ENCODE measurements at regions not wholly inside any gene's neighbourhood (a gene's known extent, or its start where the extent isn't known, plus 50 kb on each side); places are given as distances from the start of the nearest gene placed in this dataset.

DNA sequence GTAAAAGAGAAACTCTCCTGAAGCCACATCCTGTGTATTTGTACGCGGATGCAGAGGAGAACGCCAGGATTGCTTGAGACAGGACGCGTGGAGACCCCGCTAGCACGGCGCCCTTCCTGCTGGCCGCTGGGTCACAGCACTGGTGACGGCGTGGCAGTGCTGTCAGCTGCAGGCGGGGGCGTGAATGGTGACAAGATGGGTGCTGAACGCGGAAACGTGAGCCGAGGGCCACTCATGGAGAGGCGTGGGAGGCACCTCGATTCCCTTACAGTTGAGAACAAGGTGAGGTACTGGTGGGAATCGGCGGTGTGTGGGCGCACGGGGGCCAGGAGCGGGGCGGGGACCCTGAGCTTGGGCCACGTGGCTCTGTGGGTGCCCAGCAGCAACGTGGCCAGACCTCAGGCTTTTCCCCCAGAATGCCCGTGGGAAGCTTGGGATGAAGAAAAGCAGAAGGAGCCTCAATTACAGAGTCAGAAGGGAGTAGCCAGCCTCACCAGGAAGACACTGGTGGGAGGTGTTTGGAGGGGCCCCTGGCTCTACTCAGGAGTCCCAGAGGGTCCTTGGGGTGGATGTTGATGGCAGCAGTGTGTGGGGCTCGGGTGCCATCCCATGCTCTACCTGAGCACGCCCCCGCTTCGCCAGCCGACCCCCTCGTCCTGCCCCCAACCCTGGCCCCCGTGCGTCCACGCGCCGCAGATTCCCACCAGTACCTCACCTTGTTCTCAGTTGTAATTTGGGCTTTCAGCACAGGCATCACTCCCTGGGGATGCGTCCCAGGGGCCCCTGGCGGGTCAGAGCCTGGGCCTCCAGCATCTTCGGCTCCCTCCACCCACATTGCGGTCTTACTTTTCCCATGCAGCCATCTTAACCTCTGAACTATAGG, 208.4 kb upstream of the TCERG1L start:
- FAIRE-seq (no peak), ATAC-seq (no peak), DNase-seq (ENCODE audit: low read depth in 1 of 2, low spot score in 1 of 2) (no peak)
- TF ChIP-seq, protein P1, sequence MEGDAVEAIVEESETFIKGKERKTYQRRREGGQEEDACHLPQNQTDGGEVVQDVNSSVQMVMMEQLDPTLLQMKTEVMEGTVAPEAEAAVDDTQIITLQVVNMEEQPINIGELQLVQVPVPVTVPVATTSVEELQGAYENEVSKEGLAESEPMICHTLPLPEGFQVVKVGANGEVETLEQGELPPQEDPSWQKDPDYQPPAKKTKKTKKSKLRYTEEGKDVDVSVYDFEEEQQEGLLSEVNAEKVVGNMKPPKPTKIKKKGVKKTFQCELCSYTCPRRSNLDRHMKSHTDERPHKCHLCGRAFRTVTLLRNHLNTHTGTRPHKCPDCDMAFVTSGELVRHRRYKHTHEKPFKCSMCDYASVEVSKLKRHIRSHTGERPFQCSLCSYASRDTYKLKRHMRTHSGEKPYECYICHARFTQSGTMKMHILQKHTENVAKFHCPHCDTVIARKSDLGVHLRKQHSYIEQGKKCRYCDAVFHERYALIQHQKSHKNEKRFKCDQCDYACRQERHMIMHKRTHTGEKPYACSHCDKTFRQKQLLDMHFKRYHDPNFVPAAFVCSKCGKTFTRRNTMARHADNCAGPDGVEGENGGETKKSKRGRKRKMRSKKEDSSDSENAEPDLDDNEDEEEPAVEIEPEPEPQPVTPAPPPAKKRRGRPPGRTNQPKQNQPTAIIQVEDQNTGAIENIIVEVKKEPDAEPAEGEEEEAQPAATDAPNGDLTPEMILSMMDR (IDR thresholded peaks at IDR 0.05), result no peak
- no peak for TF ChIP-seq ZNF302 (CRISPR knock-in tag; IDR thresholded peaks at IDR 0.05)
- TF ChIP-seq HOXB13 (CRISPR knock-in tag; IDR thresholded peaks at IDR 0.05; ENCODE audit: low read depth), result no peak
- no peak for TF ChIP-seq JUNB (IDR thresholded peaks at IDR 0.05)
- no peak for TF ChIP-seq FOSL2 (IDR thresholded peaks at IDR 0.05)
- no peak for TF ChIP-seq FOSL2 (CRISPR knock-in tag; IDR thresholded peaks at IDR 0.05)
- TF ChIP-seq, protein P2, sequence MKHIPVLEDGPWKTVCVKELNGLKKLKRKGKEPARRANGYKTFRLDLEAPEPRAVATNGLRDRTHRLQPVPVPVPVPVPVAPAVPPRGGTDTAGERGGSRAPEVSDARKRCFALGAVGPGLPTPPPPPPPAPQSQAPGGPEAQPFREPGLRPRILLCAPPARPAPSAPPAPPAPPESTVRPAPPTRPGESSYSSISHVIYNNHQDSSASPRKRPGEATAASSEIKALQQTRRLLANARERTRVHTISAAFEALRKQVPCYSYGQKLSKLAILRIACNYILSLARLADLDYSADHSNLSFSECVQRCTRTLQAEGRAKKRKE (CRISPR knock-in tag; IDR thresholded peaks at IDR 0.05; ENCODE audit: low read depth), result no peak
- TF ChIP-seq ZSCAN20 (CRISPR knock-in tag; IDR thresholded peaks at IDR 0.05), result no peak
- no peak for TF ChIP-seq RNF2 (IDR thresholded peaks at IDR 0.05; ENCODE audit: borderline replicate concordance, low read depth)
- TF ChIP-seq RARB (CRISPR knock-in tag; IDR thresholded peaks at IDR 0.05), result no peak
- TF ChIP-seq CEBPB (IDR thresholded peaks at IDR 0.05), result no peak
- TF ChIP-seq, protein P3, sequence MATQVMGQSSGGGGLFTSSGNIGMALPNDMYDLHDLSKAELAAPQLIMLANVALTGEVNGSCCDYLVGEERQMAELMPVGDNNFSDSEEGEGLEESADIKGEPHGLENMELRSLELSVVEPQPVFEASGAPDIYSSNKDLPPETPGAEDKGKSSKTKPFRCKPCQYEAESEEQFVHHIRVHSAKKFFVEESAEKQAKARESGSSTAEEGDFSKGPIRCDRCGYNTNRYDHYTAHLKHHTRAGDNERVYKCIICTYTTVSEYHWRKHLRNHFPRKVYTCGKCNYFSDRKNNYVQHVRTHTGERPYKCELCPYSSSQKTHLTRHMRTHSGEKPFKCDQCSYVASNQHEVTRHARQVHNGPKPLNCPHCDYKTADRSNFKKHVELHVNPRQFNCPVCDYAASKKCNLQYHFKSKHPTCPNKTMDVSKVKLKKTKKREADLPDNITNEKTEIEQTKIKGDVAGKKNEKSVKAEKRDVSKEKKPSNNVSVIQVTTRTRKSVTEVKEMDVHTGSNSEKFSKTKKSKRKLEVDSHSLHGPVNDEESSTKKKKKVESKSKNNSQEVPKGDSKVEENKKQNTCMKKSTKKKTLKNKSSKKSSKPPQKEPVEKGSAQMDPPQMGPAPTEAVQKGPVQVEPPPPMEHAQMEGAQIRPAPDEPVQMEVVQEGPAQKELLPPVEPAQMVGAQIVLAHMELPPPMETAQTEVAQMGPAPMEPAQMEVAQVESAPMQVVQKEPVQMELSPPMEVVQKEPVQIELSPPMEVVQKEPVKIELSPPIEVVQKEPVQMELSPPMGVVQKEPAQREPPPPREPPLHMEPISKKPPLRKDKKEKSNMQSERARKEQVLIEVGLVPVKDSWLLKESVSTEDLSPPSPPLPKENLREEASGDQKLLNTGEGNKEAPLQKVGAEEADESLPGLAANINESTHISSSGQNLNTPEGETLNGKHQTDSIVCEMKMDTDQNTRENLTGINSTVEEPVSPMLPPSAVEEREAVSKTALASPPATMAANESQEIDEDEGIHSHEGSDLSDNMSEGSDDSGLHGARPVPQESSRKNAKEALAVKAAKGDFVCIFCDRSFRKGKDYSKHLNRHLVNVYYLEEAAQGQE (IDR thresholded peaks at IDR 0.05), result no peak
- no peak for TF ChIP-seq ZFP36 (IDR thresholded peaks at IDR 0.05; ENCODE audit: borderline replicate concordance, partially characterized antibody)
- TF ChIP-seq HOXB5 (CRISPR knock-in tag; IDR thresholded peaks at IDR 0.05), result no peak
- no peak for TF ChIP-seq TFCP2L1 (CRISPR knock-in tag; IDR thresholded peaks at IDR 0.05)
- no peak for TF ChIP-seq NFE2L2 (conservative IDR thresholded peaks at IDR 0.05; ENCODE audit: low read length)
- TF ChIP-seq EHMT2 (IDR thresholded peaks at IDR 0.05; ENCODE audit: low read depth), result no peak
- TF ChIP-seq POLR2AphosphoS2 (conservative IDR thresholded peaks at IDR 0.05; ENCODE audit: low read length), result no peak
- TF ChIP-seq, protein P4, sequence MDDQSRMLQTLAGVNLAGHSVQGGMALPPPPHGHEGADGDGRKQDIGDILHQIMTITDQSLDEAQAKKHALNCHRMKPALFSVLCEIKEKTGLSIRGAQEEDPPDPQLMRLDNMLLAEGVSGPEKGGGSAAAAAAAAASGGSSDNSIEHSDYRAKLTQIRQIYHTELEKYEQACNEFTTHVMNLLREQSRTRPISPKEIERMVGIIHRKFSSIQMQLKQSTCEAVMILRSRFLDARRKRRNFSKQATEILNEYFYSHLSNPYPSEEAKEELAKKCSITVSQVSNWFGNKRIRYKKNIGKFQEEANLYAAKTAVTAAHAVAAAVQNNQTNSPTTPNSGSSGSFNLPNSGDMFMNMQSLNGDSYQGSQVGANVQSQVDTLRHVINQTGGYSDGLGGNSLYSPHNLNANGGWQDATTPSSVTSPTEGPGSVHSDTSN (IDR thresholded peaks at IDR 0.05), result no peak
- no peak for TF ChIP-seq CBX2 (IDR thresholded peaks at IDR 0.05; ENCODE audit: borderline replicate concordance, low read depth)
- TF ChIP-seq RCOR1 (IDR thresholded peaks at IDR 0.05; ENCODE audit: low read depth, low read length), result no peak
- no peaks in the 10 kb centered on the region for H3K4me1 ChIP-seq
- ChIA-PET POLR2A (no interaction called here), CTCF (no interaction called here)
- H3K27ac ChIP-seq, result no peak overlapping the region
- H3K4me3 ChIP-seq, result no peak overlapping the region
- peaks cover 6% of the 10 kb centered on the region; the same call in 1 of the 3 replicates for H3K9me3 ChIP-seq
- no peak overlapping the region for H3K4me2 ChIP-seq
- 31% methylated on average over 30 of the region's 43 CpGs for WGBS (ENCODE audit: missing lambda C conversion rate)
